OCI-LY3 (cell line): ENCODE measurements at regions not wholly inside any gene's neighbourhood (a gene's known extent, or its start where the extent isn't known, plus 50 kb on each side); places are given as distances from the start of the nearest gene placed in this dataset.

ENCODE experiments used
- CTCF ChIP-seq: fragments of 200-600, 300-600 bp; sonication (generic); IDR thresholded peaks from 2 replicates; pipeline ENCODE4 v1.5.1; 2014; ENCODE audit warnings: antibody characterized with exemption, low read length, low read depth
- EZH2phosphoT487 ChIP-seq: fragments of 200-600 bp; shearing (Covaris generic); IDR thresholded peaks from 2 replicates; pipeline ENCODE4 v1.6.1; 2018; ENCODE audit warnings: antibody characterized with exemption, mixed run types, low read depth

- no peak for TF ChIP-seq CTCF
- TF ChIP-seq EZH2phosphoT487: no peak
Observed at GRCh38 chr6:18707714-18708439, 320.7 kb downstream of the RNF144B start.
